H7 (cell line): ENCODE measurements at regions not wholly inside any gene's neighbourhood (a gene's known extent, or its start where the extent isn't known, plus 50 kb on each side); places are given as distances from the start of the nearest gene placed in this dataset.

ENCODE experiments used
- DNase-seq: peaks from one replicate; pipeline ENCODE4 v3.0.0; 2012
- H3K27me3 ChIP-seq: 2 replicates; pipeline ENCODE4 v1.6.0; 2011; ENCODE audit warnings: mild to moderate bottlenecking, low read length; ENCODE audit not compliant: control insufficient read depth, insufficient read depth
- H3K36me3 ChIP-seq: replicated peaks from 2 replicates; pipeline ENCODE4 v1.5.1; 2011; ENCODE audit warnings: low read length; ENCODE audit not compliant: control insufficient read depth, insufficient read depth
- H3K4me3 ChIP-seq: 2 replicates; pipeline ENCODE4 v1.5.1; 2011; ENCODE audit warnings: low read depth, mild to moderate bottlenecking, control low read depth, low read length, moderate library complexity; ENCODE audit not compliant: insufficient read depth

DNA sequence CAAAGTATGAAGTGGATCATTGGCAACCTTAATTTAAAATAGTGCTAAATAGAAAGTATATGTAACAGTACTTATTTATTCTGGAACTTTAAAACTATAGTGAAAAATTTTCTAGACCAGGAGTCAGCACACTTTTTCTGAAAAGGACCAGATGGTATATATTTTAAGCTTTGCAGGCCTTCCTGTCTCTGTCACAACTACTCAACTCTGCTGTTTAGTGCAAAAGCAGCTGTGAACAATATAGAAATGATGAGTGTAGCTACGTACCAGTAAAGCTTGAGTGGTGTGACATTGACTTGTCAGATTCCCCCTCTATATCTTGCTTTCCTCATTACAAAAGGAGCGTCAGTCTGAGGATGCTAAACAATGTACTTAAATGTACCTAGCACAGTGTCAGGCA, 88.1 kb upstream of the IGFBP3 start:
- no peaks in the 10 kb centered on the region for H3K36me3 ChIP-seq
- no peak for DNase-seq
- H3K27me3 ChIP-seq = no peaks in the 10 kb centered on the region
- no peak overlapping the region for H3K4me3 ChIP-seq

GRCh38 chr7:46007990-46008643, 87.0 kb upstream of the IGFBP3 start:
- H3K36me3 ChIP-seq = no peaks in the 10 kb centered on the region
- H3K4me3 ChIP-seq = no peak overlapping the region
- no peak for DNase-seq
- no peaks in the 10 kb centered on the region for H3K27me3 ChIP-seq

- no peaks in the 10 kb centered on the region for H3K27me3 ChIP-seq
- H3K36me3 ChIP-seq = no peaks in the 10 kb centered on the region
- no peak for DNase-seq
- no peak overlapping the region for H3K4me3 ChIP-seq
These were observed 86.1 kb upstream of the IGFBP3 start for GRCh38 chr7:46007194-46007593.

DNA sequence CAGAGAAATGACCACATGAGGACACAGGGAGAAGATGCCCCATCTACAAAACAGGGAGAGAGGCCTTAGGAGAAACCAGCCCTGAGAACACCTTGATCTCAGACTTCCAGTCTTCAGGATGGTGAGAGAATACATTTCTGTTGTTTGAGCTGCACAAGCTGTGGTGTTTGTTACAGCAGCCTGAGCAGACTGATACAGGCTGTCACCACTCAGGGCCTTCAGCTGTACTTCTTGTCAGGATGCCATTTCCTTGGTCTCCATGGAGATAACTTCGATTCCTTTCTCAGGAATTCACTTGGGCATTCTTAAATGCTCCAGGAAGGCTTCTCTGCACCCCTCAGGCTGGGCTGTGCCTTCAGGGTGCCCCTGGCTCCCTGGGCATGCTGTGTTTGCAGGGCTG, 85.7 kb upstream of the IGFBP3 start:
- Histone ChIP-seq H3K4me3 (no peak overlapping the region), H3K36me3 (no peaks in the 10 kb centered on the region), H3K27me3 (no peaks in the 10 kb centered on the region)
- DNase-seq = no peak

GRCh38 chr7:46006212-46006611, 85.1 kb upstream of the IGFBP3 start:
- Histone ChIP-seq H3K36me3 (no peaks in the 10 kb centered on the region), H3K27me3 (no peaks in the 10 kb centered on the region), H3K4me3 (no peak overlapping the region)
- DNase-seq = no peak

GRCh38 chr7:46004965-46005364, 83.9 kb upstream of the IGFBP3 start:
- H3K36me3 ChIP-seq = no peaks in the 10 kb centered on the region
- DNase-seq = no peak
- H3K4me3 ChIP-seq = no peak overlapping the region
- no peaks in the 10 kb centered on the region for H3K27me3 ChIP-seq

- no peak overlapping the region for H3K4me3 ChIP-seq
- no peaks in the 10 kb centered on the region for H3K36me3 ChIP-seq
- DNase-seq = no peak
- H3K27me3 ChIP-seq = no peaks in the 10 kb centered on the region
These were observed 83.1 kb upstream of the IGFBP3 start for GRCh38 chr7:46003896-46004875.

- H3K27me3 ChIP-seq = no peaks in the 10 kb centered on the region
- H3K36me3 ChIP-seq = no peaks in the 10 kb centered on the region
- no peak for DNase-seq
- no peak overlapping the region for H3K4me3 ChIP-seq
These were observed 82.1 kb upstream of the IGFBP3 start for GRCh38 chr7:46003161-46003560.

- no peak overlapping the region for H3K4me3 ChIP-seq
- DNase-seq = no peak
- no peaks in the 10 kb centered on the region for H3K27me3 ChIP-seq
- no peaks in the 10 kb centered on the region for H3K36me3 ChIP-seq
These were observed 79.4 kb upstream of the IGFBP3 start for GRCh38 chr7:46000513-46000912.

- no peak for DNase-seq
- Histone ChIP-seq H3K27me3 (no peaks in the 10 kb centered on the region), H3K4me3 (no peak overlapping the region), H3K36me3 (no peaks in the 10 kb centered on the region)
These were observed 78.5 kb upstream of the IGFBP3 start for GRCh38 chr7:45999541-45999940.

DNA sequence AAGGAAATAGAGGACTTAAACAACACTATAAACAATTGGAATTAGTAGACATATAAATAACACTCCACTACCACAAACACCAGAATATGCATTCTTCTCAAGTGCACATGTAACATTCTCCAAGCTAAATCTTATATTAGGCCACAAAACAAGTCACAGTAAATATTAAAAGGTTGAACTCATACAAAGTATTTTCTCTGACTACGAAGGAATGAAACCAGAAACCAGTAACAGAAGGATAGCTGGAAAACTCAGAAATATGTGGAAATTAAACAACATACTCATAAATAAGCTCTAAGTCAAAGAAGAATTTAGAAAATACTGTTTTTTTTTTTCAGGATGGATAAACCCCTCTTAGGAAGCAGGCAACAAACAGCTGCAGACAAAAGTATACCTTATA, 77.4 kb upstream of the IGFBP3 start:
- no peak for DNase-seq
- Histone ChIP-seq H3K36me3 (no peaks in the 10 kb centered on the region), H3K27me3 (no peaks in the 10 kb centered on the region), H3K4me3 (no peak overlapping the region)

DNA sequence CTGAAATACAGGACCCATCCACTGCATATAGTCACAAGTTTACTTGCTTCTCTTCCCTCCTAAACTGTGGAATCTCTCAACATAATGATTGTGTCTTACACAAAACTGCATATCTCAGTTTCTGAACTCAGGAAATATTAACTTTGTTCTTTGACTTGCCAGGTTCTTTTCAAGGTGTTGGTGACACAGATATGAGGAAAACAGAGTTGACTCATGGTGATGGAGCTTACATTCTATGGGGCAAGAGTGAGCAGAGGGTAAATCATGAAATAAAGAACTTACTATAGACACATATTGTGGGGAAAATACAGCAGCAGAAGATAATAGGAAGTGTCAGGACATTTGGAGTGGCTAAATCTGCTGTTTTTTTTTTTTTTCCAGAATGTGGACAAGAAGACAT, 72.5 kb upstream of the IGFBP3 start:
- Histone ChIP-seq H3K27me3 (no peaks in the 10 kb centered on the region), H3K36me3 (no peaks in the 10 kb centered on the region), H3K4me3 (no peak overlapping the region)
- no peak for DNase-seq

DNA sequence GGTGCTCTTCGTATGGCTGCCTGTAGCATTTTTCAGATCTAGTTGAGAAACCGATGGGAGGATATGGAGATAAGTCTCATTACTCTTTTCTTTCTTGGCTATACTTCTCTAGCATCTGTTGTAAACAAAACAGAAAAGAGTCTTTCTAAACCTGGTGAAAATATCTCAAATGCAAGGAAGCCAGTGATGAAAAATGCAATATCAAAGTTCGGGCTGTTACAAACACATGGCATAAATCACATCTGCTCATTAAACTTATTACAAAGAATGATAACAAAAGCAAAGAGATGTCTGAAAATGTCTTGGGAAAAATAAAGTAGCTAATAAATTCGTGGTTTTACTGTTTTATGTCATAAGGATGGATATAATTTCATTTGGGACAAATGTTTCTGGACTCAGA, 71.8 kb upstream of the IGFBP3 start:
- Histone ChIP-seq H3K27me3 (no peaks in the 10 kb centered on the region), H3K36me3 (no peaks in the 10 kb centered on the region), H3K4me3 (no peak overlapping the region)
- DNase-seq = no peak

GRCh38 chr7:45990276-45990675, 69.2 kb upstream of the IGFBP3 start:
- no peaks in the 10 kb centered on the region for H3K36me3 ChIP-seq
- DNase-seq = peak; percentile 16
- H3K4me3 ChIP-seq = no peak overlapping the region

GRCh38 chr7:45988405-45989057, 67.5 kb upstream of the IGFBP3 start:
- DNase-seq = no peak
- Histone ChIP-seq H3K27me3 (no peaks in the 10 kb centered on the region), H3K4me3 (no peak overlapping the region), H3K36me3 (no peaks in the 10 kb centered on the region)

More at GRCh38 chr7:45990276-45990675, 69.2 kb upstream of the IGFBP3 start:
- no peaks in the 10 kb centered on the region for H3K27me3 ChIP-seq
